HepG2 (cell line): ENCODE measurements at regions not wholly inside any gene's neighbourhood (a gene's known extent, or its start where the extent isn't known, plus 50 kb on each side); places are given as distances from the start of the nearest gene placed in this dataset.

Experiments
- ATAC-seq: fragments of 200-7000 bp; cut with Tn5 transposase; 3 replicates; pipeline ENCODE4 v1.9.1; 2020; ENCODE audit warnings: mild to moderate bottlenecking, moderate library complexity
- BruUV-seq: library from RNA; stranded (reverse); fragments of 400-500 nt; replicated peaks from 2 replicates; lab custom pipeline; 2021; lab: Mats Ljungman, UMichigan
- CTCF ChIA-PET: fragments of 300-600 bp; formaldehyde crosslinking; extraction: SDS; loops from one replicate; lab custom pipeline; 2021; ENCODE audit warnings: low total read pairs, inconsistent platforms, low intra/inter-chr PET ratio; lab: Yijun Ruan, JAX
- POLR2A ChIA-PET: fragments of 350-600 bp; sonication (Branson Sonifier 250); formaldehyde crosslinking; loops from one replicate; lab custom pipeline; 2020; ENCODE audit warnings: antibody characterized with exemption, inconsistent platforms; lab: Yijun Ruan, JAX
- DNase-seq: peaks from one replicate; pipeline ENCODE4 v3.0.0-alpha.2; 2015; ENCODE audit warnings: low spot score
- FAIRE-seq: peaks from 3 replicates; lab custom pipeline; 2011; peaks lifted over from hg19 to GRCh38; lab: Jason Lieb, UNC
- H2AFZ ChIP-seq: one replicate; pipeline ENCODE4 v1.6.1; 2011; ENCODE audit warnings: low read length, inconsistent platforms
- H3K27ac ChIP-seq: fragments of 300-600 bp; 3 replicates; pipeline ENCODE4 v1.8.0; 2011; ENCODE audit warnings: mixed run types, mild to moderate bottlenecking, mixed read lengths, low read length, inconsistent platforms; ENCODE audit not compliant: insufficient read depth; ENCODE audit errors: extremely low read length
- H3K27me3 ChIP-seq, 2 experiments: fragments of 200-600 bp in 1 of 2; 2 replicates in 1 of 2; 3 replicates in 1 of 2; pipeline versions ENCODE4 v1.6.0 to v1.8.0; 2011; ENCODE audit warnings: low read length in 2 of 2, mild to moderate bottlenecking in 2 of 2, moderate library complexity in 2 of 2, inconsistent platforms in 1 of 2; ENCODE audit not compliant: insufficient read depth in 2 of 2, control insufficient read depth in 1 of 2
- H3K36me3 ChIP-seq, 2 experiments: fragments of 200-600 bp in 1 of 2; replicated peaks in 1 of 2; 2 replicates in 1 of 2; 3 replicates in 1 of 2; pipeline versions ENCODE4 v1.5.1 to v1.8.0; 2011; ENCODE audit warnings: low read length in 2 of 2, inconsistent platforms in 1 of 2; ENCODE audit not compliant: insufficient read depth in 2 of 2, control insufficient read depth in 1 of 2
- H3K4me1 ChIP-seq: 2 replicates; pipeline ENCODE4 v1.5.1; 2012; ENCODE audit warnings: low read length, inconsistent platforms; ENCODE audit not compliant: insufficient read depth
- H3K4me2 ChIP-seq: 2 replicates; pipeline ENCODE4 v1.6.0; 2011; ENCODE audit warnings: low read depth, low read length, inconsistent platforms
- H3K4me3 ChIP-seq, 3 experiments: fragments of 200-600 bp in 1 of 3; sonication (generic), shearing (Covaris generic) in 1 of 3; replicated peaks in 1 of 3; 2 replicates each; pipeline ENCODE4 v1.5.1; 2011 to 2016; ENCODE audit warnings: low read length in 3 of 3, inconsistent platforms in 2 of 3, low read depth in 2 of 3, mild to moderate bottlenecking in 2 of 3, control low read depth in 1 of 3, mixed read lengths in 1 of 3; ENCODE audit not compliant: insufficient read depth in 1 of 3
- H3K79me2 ChIP-seq: one replicate; pipeline ENCODE4 v1.6.1; 2011; ENCODE audit warnings: low read length, inconsistent platforms; ENCODE audit not compliant: insufficient read depth
- H3K9ac ChIP-seq: 2 replicates; pipeline ENCODE4 v1.6.0; 2011; ENCODE audit warnings: mild to moderate bottlenecking, low read depth, low read length, inconsistent platforms; ENCODE audit not compliant: insufficient read depth
- H3K9me3 ChIP-seq: 2 replicates; pipeline ENCODE4 v1.5.1; 2012; ENCODE audit warnings: mild to moderate bottlenecking, low read length
- H4K20me1 ChIP-seq: 2 replicates; pipeline ENCODE4 v1.6.0; 2011; ENCODE audit warnings: inconsistent platforms, mild to moderate bottlenecking, low read length, moderate library complexity; ENCODE audit not compliant: insufficient read depth
- ATF4 ChIP-seq, 2 experiments: fragments of 450-650 bp in 1 of 2; sonication (generic) in 1 of 2; formaldehyde crosslinking; IDR thresholded peaks; 2 replicates each; pipeline versions ENCODE4 v1.5.0 to v1.8.0; 2020 to 2022; ENCODE audit warnings: mild to moderate bottlenecking in 1 of 2, missing genetic modification reagents in 1 of 2
- CENPX ChIP-seq: sonication (generic); formaldehyde crosslinking; IDR thresholded peaks from 2 replicates; pipeline ENCODE4 v1.9.0; 2021; ENCODE audit warnings: mild to moderate bottlenecking, missing genetic modification reagents, moderate library complexity
- GFI1 ChIP-seq: sonication (generic); formaldehyde crosslinking; IDR thresholded peaks from 2 replicates; pipeline ENCODE4 v1.5.0; 2020; ENCODE audit warnings: missing genetic modification reagents, mild to moderate bottlenecking, borderline replicate concordance
- GLI4 ChIP-seq: sonication (generic); formaldehyde crosslinking; IDR thresholded peaks from 2 replicates; pipeline ENCODE4 v1.5.1; 2020; ENCODE audit warnings: missing genetic modification reagents, mild to moderate bottlenecking, moderate library complexity, borderline replicate concordance
- IKZF5 ChIP-seq: IDR thresholded peaks from 2 replicates; pipeline ENCODE4 v1.6.1; 2018; ENCODE audit warnings: missing genetic modification reagents, mild to moderate bottlenecking, missing compliant biosample characterization
- PITX1 ChIP-seq: sonication (generic); formaldehyde crosslinking; IDR thresholded peaks from 2 replicates; pipeline ENCODE4 v1.5.1; 2020; ENCODE audit warnings: mild to moderate bottlenecking, missing genetic modification reagents
- SOX13 ChIP-seq, 3 experiments: fragments of 450-650 bp in 1 of 3; sonication (generic) in 1 of 3; formaldehyde crosslinking in 1 of 3; IDR thresholded peaks in 2 of 3; conservative IDR thresholded peaks in 1 of 3; 2 replicates each; pipeline versions ENCODE4 v1.5.0 to v1.6.1; 2016 to 2020; ENCODE audit warnings: antibody characterized with exemption in 1 of 3, mild to moderate bottlenecking in 1 of 3, missing compliant biosample characterization in 1 of 3, missing genetic modification reagents in 1 of 3, moderate library complexity in 1 of 3
- TBL1XR1 ChIP-seq: fragments of 150-350 bp; IDR thresholded peaks from 2 replicates; pipeline ENCODE4 v1.6.1; 2014; ENCODE audit warnings: borderline replicate concordance, low read length; ENCODE audit not compliant: partially characterized antibody
- ZNF121 ChIP-seq: sonication (generic); formaldehyde crosslinking; IDR thresholded peaks from 2 replicates; pipeline ENCODE4 v1.5.0; 2020; ENCODE audit warnings: mild to moderate bottlenecking, missing genetic modification reagents
- ZNF547 ChIP-seq: sonication (generic); formaldehyde crosslinking; IDR thresholded peaks from 2 replicates; pipeline ENCODE4 v1.5.1; 2020; ENCODE audit warnings: mild to moderate bottlenecking, missing genetic modification reagents
- ZNF550 ChIP-seq: sonication (generic); formaldehyde crosslinking; IDR thresholded peaks from 2 replicates; pipeline ENCODE4 v1.4.0; 2020; ENCODE audit warnings: mild to moderate bottlenecking, missing genetic modification reagents, borderline replicate concordance
- WGBS: methylation state at CpG from one replicate; pipeline ENCODE4 v1.1.6; 2017; ENCODE audit warnings: low lambda C conversion rate; 5-methylcytosine and 5-hydroxymethylcytosine counted together
- in situ Hi-C: cut with HindIII; loops from 2 replicates; pipeline ENCODE4 v1.10.0; 2017; ENCODE audit warnings: low pct_unique_long_range_greater_than_20kb; ENCODE audit not compliant: extremely low pct_ligation_motif_present
- intact Hi-C: fragments of 100-400 bp; cut with micrococcal nuclease; formaldehyde crosslinking; loops from one replicate; pipeline ENCODE4 v1.10.0; 2022; ENCODE audit not compliant: unreplicated experiment
- TF ChIP-seq, protein P1 (sequence below): sonication (generic); formaldehyde crosslinking; IDR thresholded peaks from 2 replicates; pipeline ENCODE4 v1.5.0; 2020; ENCODE audit warnings: mild to moderate bottlenecking, low read depth, missing genetic modification reagents, borderline replicate concordance

GRCh38 chr6:15775076-15775634, 112.3 kb upstream of the DTNBP1 start:
- Histone ChIP-seq H3K4me3 (no peak overlapping the region), H3K9ac (no peak overlapping the region), H3K4me1 (no peaks in the 10 kb centered on the region), H3K27me3 (peaks cover 0 to 10% of the 10 kb centered on the region in 2 experiments; a peak in 2 of 5 replicates), H3K36me3 (no peaks in the 10 kb centered on the region), H2AFZ (no peak overlapping the region), H3K27ac (no peak overlapping the region), H3K4me2 (no peak overlapping the region), H4K20me1 (no peaks in the 10 kb centered on the region), H3K9me3 (no peaks in the 10 kb centered on the region), H3K79me2 (no peaks in the 10 kb centered on the region)
- in situ Hi-C loops (no loop called here), intact Hi-C loops (no loop called here)
- no peak for FAIRE-seq
- BruUV-seq: no TSS peak
- TF ChIP-seq, protein P1, sequence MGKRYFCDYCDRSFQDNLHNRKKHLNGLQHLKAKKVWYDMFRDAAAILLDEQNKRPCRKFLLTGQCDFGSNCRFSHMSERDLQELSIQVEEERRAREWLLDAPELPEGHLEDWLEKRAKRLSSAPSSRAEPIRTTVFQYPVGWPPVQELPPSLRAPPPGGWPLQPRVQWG (CRISPR knock-in tag): no peak
- TF ChIP-seq GFI1 (no peak), ZNF550 (no peak), ZNF547 (no peak), IKZF5 (no peak), ATF4 (CRISPR knock-in tag; IDR thresholded peaks at IDR 0.05) (no peak), PITX1 (CRISPR knock-in tag) (no peak), SOX13 (IDR thresholded peaks at IDR 0.05) (no peak), SOX13 (CRISPR knock-in tag; conservative IDR thresholded peaks at IDR 0.05 in 1 of 2, IDR thresholded peaks at IDR 0.05 in 1 of 2) (no peak), ZNF121 (CRISPR knock-in tag) (no peak), CENPX (CRISPR knock-in tag) (no peak), TBL1XR1 (no peak), GLI4 (CRISPR knock-in tag) (no peak)
- CTCF ChIA-PET: no interaction called here
- no peak for ATAC-seq
- 71% methylated on average over 2 of the region's 2 CpGs for WGBS
- DNase-seq: no peak
- POLR2A ChIA-PET: no interaction called here
